HG03103 (cell line): ENCODE measurements at regions not wholly inside any gene's neighbourhood (a gene's known extent, or its start where the extent isn't known, plus 50 kb on each side); places are given as distances from the start of the nearest gene placed in this dataset.

ENCODE experiments used
- ATAC-seq: cut with Tn5 transposase; IDR thresholded peaks from one replicate; pipeline ENCODE4 v1.9.1; 2021; ENCODE audit warnings: low read depth; ENCODE audit not compliant: unreplicated experiment

- no peak for ATAC-seq
Observed at GRCh38 chr18:37653618-37654017, 88.0 kb upstream of the CELF4 start.

DNA sequence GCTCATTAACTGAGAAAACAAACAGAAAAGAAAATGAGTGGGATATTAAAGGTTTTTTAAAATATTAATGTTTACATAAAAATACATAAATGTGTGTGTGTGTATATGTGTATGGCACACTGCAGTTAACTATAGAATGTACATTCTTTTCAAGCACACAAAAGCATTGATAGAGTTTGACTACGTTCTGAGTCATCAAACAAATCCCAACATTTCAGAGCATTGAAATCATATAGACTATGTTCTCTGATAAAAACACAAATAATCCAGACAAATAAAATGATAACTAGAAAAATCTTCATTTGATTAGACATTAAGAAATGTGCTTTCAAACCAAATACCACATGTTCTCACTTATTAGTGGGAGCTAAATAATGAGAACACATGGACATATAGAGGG, 84.3 kb upstream of the CELF4 start:
- ATAC-seq = no peak

DNA sequence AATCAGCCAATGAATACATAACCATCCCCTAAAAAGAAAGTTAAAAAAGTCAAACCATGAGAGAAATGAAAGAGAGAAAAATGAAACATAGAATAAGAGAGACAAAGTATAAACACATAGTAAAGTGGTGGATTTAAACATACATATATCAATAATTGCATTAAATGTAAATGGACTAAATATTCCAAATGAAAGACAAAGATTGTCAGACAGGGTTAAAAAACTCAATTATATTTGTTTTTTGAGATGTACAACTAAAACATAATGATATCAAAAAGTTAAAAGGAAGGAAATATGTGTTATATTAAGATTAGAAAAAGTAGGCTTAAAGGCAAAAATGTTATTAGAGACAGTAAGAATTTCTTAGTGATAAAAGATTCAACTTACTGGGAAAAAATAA, 83.8 kb upstream of the CELF4 start:
- no peak for ATAC-seq

DNA sequence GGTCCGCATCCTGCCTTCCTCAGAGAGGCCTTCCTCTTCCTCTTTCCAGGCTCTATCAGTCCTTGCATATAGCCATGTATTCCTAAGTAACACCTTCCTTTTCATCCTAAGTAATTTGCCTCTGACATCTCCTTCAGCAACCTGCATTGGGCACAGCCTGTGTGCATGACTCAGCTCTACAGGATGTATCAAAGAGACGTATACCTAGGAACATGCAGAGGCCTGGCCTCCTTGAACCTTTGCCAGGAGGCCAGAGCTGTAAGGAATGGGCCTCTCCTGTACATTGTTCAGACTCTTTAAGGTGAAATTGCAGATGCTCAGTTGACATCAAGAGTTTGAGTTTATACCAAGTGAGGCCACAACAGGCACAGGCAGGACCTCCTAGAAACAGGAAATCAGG, 76.0 kb upstream of the CELF4 start:
- ATAC-seq = no peak

GRCh38 chr18:37640504-37640903, 74.9 kb upstream of the CELF4 start:
- no peak for ATAC-seq

DNA sequence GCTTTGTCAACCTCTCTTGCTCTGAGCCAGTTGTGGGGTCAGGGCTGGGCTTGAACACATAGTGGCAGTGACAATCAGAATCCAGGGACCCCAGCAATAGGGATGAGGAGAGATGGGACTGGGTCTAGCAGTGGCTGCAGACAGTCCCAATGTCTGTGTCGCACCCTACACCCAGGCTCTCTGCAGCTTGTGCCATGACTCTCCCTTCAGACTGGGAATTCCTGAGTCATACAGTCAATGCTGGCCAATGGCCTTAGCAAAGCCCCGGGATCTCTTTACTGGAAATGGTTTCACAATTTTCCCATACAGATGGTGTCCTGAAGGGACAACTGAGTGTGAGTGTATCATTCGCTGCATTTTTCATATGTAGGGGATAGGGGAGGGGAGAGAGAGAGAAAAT, 74.2 kb upstream of the CELF4 start:
- no peak for ATAC-seq

- no peak for ATAC-seq
Observed at GRCh38 chr18:37637478-37637850, 71.9 kb upstream of the CELF4 start.

DNA sequence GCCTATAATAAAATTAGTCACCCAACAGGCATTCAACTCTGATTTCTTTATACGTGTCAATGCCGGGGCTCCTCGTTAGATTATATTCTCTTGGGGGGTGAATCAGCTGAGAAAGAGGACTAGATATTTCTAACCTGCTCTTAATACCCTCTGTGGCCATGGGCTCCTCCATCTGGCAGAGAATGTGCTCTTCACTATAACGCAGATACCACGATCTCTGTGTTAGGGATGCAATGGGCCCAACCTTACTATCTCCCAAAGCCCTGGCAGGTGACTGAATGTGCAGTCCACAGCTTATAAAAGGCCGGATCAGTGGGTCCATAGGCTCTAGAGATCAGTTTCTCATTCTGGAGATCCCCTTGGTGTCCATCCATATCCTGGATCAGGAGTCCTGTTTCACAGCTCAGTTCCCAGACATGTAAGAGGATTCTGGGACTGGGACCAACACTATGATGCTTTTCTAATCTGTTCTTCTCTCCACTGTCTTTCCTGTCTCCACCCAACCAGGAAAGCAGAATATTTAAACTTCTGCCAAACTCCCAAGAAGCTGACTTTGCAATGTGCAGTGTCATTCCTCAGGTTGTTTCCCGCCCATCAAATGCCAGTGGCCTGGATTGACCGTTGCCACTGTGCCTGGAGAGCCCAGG, 71.4 kb upstream of the CELF4 start:
- ATAC-seq = no peak

- no peak for ATAC-seq
Observed at GRCh38 chr18:37634516-37634915, 68.9 kb upstream of the CELF4 start.

DNA sequence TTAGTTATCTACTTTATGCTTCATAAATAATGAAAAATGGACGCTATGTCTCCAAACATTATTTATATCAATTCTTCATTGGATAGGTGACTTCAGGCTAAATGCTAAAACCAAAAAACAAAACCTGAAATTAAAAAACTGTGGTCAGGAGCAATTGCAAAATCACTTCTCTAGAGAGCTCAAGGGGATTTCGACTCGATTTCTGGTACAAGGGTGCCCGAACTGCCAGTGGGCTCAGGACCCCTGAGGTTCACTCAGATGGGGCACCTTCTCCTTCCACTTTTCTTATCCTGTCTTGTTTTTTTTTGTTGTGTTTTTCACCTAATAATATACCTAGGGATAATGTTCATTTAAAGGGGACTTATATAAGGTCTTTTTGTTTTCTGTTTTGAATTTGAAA, 65.8 kb upstream of the CELF4 start:
- no peak for ATAC-seq

DNA sequence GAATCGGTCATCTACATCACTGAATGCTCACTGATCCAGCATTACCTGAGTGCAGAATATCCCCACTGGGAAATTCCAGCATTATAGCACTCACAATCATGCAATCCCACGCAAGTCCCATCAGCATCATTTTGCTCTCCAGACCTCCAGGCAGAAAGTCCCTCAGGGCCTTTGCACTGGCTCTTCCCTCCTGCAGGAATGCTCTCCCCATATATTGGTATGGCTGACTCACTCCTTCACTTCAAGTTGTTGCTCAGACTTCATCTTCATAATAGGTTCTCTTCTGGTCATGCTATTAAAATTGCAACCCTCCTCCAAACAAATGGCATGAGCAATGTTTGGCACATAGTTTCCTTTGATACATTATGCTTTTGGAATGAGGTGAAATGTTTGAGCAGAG, 64.7 kb upstream of the CELF4 start:
- no peak for ATAC-seq

GRCh38 chr18:37628470-37629220, 63.0 kb upstream of the CELF4 start:
- ATAC-seq = no peak

- no peak for ATAC-seq
Observed at GRCh38 chr18:37624318-37624717, 58.7 kb upstream of the CELF4 start.

DNA sequence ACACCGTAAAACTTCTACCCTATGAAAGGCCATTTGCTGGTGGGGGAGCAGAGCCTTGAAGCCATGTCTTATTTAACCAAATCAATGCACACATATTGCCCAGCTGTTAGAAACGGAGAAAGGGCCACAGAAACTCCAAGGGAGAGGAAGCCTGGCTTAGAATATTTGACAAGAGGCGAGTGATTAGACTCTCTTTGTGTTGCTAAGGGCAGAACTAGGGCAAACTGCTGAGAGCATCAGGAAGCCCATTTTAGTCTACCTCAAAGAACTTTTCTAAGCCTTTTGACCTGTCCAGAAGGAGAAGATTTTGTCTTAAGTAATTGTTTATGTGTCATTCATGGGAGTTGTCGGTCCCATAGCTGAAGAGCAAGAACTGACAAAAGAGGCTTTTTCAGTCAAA, 54.4 kb upstream of the CELF4 start:
- no peak for ATAC-seq

DNA sequence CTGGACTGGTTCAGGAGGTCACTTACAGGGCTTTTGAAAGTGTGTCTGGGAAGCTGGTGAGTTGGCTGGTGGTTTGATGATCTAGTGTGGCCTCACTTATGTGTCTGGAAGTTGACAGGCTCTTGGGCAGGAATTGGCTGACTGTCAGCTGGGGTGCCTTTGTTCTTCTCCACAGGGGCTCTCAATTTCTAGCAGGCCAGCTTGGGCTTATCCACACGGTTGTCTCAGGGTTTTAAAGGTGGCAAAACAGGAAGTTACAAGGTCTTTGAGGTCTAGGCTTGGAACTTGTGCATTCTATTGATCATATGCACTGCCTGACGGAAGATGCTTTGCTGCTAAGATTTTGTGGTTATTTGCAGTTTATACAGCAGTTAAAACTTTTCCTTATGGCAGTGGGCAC, 52.0 kb upstream of the CELF4 start:
- no peak for ATAC-seq
